ENCODE measurements at regions not wholly inside any gene's neighbourhood (a gene's known extent, or its start where the extent isn't known, plus 50 kb on each side); places are given as distances from the start of the nearest gene placed in this dataset.

DNA sequence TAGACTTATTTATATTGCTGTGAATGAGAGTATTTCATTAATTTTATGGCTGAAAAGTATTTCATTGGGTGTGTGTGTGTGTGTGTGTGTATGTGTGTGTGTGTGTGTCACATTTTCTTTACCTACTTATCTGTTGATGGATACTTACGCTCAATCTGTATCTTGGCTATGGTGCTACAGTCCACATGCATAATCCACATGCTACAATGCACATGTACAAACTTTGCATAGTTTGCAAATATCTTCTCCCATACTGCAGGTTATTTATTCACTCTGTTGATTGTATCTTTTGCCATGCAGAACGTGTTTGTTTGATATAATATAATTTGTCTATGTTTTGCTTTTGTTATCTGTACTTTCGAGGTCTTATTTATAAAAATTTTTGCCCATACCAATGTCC, 167.8 kb downstream of the RAB28 start:
- DNase-seq = no peak

DNA sequence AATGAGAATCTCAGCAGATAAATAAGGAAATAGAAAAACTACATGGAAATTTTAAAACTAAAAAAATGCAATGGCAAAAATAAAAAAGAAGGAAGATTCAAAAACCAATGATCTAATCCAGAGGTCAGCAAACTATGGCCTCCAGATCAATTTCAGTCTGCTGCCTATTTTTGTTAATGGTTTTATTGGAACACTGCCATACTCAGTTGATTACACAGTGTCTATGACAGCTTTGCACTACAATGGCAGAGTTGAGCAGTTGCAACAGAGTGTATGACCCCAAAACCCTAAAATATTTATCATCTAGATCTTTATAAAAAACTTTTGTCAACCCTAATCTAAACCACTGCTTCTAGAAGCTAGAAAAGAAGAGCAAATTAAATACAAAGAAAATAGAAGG, 170.3 kb downstream of the RAB28 start:
- no peak for DNase-seq

DNA sequence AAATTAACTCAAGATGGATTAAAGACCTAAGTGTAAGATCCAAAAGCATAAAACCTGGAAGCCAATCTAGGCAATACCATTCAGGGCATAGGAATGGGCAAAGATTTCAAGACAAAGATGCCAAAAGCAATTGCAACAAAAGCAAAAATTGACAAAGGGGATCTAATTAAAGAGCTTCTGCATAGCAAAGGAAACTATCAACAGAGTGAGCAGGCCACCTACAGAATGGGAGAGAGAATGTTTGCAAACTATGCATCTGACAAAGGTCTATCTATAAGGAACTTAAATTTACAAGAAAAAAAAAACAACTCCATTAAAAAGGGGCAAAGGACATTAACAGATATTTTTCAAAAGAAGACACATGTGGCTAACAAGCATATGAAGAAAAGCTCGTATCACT, 171.9 kb downstream of the RAB28 start:
- DNase-seq = no peak

DNA sequence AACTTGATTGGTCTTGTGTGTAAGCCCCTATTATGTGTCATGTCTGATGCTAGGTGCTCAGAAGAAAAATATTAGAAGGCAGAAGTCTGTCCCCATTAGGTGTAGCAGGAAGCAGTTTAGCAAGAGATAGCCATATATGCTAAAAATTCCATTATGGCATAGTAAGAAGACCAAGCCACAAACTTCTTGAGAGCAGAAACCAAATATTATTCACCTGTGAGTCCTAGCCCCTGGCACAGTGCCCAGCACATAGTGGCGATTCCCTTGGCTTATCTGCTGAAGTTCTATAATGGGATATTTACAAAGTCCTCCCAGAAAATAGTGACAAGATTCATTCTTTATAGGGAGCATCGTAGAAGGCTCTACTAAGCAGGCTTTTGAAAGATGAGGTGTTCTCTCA, 174.4 kb downstream of the RAB28 start:
- DNase-seq = no peak

DNA sequence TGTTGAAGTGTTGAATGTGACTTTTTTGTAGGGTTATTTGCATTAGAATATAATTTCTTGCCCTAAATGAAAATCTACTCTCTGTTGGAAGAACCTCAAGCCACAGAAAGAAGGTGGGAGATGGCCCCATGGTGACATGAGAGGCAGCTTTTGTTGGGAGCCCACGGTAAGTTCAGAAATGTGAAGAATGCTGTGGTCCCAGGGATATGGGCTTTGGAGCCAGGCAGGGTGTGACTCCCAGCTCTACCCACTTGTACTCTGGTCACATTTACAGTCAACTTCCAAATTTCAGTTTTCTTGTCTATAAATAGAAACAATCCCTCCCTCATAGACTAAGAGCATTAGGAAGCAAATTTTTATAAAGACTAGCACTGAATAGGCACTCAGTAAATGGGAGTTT, 177.8 kb downstream of the RAB28 start:
- DNase-seq = no peak

DNA sequence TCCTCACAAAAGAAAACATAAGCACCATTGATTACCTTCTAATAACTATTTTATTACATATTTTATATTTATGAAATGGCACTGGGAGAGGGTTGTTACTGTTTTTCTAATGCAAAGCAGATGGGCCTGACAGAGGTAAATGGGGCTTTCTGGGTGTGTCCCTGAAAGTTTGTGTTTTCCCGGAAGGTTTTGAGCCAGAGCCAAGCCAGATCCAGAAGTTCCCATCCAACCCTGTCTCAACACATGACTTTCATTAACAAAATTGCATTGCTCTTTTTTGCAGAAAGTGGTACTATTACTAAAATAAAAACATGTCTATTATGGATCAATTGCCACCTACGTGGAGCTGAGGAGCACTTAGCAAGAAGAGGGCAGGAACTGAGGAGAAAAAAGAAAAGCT, 181.3 kb downstream of the RAB28 start:
- DNase-seq = no peak

DNA sequence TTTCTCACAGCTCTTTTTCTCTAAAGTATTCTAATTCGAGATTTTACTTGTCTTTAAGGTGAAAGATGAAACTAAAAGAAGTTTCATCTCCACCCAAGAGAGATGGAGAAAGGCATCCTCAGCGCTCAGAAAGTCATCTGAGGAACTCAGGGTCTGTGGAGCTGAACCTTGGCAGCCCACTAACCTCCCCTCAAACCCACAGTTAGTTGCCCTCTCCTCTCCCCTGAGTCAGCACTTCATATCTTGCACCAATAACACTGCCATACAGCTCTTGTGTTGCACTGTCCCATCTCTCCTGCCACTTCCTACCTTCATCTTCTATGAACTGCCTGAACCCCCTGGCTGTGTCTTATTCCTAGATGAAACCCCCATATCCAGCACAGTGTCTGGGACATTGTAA, 184.8 kb downstream of the RAB28 start:
- no peak for DNase-seq

DNA sequence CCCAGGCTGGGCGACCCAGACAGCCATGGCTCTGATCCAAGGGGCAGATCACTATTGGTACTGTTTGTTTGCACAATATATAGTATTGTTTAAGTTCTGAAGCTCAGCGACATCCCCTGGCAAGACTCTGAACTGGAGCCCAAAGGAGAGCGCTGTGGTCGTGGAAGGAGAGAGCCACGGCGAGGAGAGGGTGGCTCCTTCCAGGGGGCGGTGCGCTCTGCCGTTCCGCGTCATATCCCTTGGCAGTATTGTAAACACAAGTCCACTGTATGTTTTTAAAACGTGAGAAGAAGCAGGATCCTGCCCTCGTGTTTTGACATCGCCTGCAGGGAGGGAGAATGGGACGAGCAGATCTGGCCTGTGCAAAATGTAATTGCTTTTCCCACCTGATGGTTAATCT, 185.5 kb downstream of the RAB28 start:
- no peak for DNase-seq

DNA sequence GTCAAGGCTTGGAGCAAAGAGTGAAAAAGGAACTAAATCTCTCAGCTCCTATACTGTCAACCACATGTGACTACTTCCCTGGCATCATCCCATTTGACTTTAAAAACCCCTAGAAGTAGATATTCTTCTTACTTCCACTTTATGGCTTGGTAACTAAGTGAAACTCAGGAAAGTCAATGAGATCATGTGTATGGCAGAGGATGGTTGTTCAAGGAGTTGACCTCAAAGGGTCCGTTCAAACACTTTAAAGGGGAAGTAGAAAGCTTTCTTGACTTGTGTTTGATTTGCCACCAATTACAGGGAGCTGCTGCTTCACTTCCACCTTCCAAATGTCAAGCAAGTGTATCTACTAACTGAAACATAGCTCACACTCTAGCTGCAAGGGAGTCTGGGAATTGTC, 187.2 kb downstream of the RAB28 start:
- DNase-seq = no peak

DNA sequence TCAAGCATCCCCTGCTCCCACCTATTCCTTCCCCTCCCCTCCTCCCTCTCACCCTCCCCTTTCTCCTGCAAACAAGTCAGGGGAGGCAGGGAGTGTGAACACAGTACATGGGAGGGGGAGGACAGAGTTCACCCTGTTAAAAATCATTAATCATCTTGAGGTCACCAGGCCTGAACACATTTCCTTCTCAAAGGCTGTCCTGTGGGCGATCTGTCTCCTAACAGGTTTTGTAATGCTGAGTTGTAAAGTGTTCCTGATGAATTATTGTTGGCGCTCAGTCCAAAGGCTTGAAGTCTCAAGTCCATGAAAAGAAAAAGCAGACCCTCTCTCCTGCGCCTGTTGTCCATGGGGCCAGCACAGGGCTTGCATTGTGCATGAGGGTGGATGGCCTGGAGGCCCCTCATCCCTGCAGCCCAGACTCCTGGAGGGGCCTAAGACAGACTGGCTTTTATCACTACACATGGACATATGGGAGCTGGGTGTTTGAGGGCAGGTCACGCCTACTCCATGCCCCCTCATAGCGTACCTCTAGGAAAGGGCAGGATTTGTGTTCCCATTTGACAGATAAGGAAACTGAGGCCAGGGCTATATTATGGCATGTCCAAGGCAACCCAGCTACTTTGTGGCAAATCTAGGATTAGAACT, 189.1 kb downstream of the RAB28 start:
- no peak for DNase-seq

DNA sequence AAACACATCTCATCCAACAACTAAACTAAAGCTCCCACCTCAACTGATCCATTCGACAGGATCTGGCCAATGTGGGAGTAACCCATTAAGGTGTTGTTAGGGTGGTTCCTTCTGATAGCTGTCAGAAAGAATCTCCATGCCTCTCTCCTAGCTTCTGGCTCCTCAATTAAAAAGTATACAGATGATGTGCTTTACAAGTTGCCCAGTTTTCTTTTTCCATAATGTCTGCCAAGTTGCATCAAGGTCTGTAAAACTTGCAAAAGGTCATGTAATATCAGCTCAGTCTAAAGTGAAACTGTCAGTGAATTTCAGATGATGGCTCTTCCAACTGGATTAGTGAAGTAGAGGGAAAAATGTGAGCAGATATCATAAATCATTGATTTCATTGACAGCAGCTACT, 191.8 kb downstream of the RAB28 start:
- no peak for DNase-seq

DNA sequence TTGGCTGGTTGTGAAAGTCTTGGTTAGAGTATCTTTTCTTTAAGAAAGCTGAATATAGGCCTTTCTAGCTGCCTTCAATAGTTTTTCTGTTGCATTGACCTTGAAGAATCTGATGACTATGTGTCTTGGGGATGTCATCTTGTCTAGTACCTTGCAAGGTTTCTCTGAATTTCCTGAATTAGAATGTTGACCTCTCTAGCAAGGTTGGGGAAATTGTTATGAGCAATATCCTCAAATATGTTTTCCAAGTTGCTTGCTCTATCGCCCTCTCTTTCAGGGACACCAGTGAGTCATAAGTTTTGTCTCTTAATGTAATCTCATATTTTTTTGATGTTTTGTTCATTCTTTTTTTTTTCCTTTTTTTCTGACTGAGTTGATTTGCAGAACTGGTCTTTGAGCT, 194.7 kb downstream of the RAB28 start:
- DNase-seq = no peak

DNA sequence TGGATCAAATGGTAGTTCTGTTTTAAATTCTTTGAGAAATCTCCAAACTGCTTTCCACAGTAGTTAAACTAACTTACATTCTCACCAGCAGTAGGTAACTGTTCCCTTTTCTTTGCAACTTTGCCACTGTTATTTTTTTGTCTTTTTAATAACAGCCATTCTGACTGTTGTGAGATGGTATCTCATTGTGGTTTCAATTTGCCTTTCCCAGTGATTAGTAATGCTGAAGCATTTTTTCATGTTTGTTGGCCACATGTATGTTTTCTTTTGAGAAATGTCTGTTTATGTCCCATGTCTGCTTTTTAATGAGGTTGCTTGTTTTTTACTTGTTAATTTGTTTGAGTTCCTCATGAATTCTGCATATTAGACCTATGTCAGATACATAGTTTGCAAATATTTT, 198.8 kb downstream of the RAB28 start:
- DNase-seq = no peak

DNA sequence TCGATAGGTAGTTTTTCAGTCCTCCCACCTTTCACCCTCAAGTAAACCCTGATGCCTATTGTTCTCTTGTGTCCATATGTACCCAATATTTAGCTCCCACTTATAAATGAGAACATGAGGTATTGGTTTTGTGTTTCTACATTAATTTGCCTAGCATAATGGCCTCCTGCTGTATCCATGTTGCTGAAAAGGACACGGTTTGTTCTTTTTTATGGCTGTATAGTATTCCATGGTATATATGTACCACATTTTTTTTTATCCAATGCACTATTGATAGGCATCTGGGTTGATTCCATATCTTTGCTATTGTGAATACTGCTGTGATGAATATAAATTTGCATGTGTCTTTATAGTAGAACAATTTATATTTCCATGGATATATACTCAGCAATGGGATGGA, 199.2 kb downstream of the RAB28 start:
- DNase-seq = no peak

DNA sequence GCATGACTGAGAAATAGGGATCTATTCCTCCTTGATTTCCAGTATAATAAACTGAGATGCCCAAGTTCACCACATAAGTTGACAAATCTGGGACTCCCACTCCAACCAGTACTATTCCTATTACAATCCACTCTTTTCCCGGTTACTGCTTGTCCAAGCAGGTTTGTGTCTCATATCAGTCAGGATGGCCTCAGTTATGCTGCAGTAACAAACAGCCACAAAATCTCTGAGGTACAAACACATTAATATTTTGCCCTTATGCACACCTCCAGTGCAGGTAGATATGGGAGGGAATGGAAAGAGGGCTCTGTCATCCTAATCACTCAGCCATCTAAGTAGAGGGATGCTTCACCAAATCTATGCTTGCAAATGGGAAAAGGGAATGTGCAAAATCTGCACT, 207.8 kb downstream of the RAB28 start:
- DNase-seq = no peak

DNA sequence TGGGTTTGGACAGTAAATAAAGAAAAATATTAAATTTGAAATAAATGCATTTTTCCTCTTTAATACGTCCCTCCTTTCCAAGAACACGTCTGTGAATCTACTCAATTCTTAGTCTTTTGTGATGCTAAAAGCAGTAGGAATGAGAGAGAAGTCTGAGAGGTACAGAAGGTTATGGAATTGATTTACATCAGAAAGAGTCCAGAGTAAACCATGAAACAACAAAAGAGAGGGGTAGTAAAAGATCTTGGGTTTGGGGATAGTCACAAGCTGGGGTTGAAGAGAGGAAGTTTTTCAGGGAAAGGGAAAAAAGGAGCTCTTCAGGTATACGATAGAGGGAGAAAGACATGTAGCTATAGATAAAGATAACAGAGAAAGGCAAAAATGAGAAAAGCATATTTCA, 215.4 kb downstream of the RAB28 start:
- DNase-seq = no peak

DNA sequence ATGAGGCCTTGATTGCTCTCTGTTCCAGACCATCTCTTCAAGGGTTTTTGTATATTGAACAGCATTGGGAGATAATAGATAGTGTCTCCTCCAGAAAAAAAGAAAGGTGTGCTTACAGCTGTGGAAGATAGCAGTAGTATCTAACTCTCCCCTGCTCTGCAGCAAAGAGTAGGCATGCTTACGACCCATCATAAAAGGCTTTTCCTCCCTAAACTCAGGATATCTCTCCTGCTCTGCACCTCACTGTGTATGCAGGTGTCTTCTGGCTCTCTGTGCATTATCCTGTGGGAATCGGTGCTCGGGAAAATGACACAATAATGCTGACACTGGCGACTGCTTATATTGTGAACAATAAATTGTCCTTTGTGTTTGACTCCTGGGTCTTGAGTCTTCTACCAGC, 216.0 kb downstream of the RAB28 start:
- no peak for DNase-seq

DNA sequence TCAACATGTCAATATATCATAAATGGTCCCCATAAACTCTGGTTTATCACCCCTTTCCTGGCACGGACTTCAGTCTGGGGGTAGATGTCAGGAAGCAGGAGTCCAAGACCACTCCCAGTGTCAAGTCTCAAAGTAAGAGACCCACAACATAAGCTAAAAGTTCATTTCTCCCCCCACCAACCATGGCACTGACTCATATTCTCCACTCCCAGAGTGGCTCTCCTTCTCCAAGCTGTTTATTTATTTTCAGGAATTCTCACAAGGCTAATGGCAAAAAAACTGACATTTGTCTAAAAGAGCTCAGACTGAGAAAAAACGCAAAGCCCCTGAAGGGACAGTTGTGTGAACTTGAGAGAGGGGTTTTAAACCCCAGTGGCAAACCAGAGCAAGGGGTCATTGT, 217.0 kb downstream of the RAB28 start:
- no peak for DNase-seq

DNA sequence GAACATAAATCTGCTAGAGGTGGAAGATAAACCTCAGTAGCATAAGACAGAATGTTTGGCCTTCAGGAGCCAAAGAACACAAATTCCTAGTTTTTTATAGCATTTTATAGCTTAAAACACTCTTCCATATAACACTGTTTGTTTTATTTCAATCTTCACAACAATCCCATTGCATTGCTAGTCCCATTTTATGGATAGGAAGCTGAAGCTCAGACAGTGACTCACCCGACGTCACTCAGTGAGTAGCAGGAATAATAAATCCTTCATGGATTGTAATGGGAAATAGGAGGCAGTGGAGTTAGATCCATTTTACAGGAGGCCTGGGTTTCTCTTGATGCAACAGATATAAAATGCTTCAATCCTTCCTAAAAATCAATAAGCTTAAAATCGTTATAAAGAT, 217.5 kb downstream of the RAB28 start:
- no peak for DNase-seq

DNA sequence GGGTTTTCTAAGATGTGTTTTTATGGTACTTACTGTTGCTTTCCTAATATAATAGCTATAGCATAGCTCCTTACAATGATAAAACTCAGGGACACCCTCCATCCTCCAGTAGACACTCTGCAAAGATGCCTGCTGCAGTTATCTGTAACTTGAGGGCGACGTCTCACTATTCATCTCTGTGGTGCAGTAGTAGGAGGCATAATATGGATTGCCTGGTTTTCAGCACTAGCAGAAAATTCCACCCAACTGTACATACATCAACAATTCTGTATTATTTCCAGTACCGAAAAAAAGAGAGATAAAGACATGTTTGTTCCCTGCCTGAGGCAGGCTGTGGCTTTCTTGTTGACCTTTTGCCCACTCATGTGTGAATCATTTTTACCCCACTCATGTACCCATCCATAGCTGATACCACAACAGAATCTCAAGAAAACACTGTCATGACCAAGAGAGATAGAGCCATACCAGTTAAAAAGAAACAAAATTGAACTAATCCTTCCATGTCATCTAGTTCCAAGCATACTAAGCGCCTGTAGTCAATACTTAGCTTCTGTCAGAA, 220.1 kb downstream of the RAB28 start:
- no peak for DNase-seq

DNA sequence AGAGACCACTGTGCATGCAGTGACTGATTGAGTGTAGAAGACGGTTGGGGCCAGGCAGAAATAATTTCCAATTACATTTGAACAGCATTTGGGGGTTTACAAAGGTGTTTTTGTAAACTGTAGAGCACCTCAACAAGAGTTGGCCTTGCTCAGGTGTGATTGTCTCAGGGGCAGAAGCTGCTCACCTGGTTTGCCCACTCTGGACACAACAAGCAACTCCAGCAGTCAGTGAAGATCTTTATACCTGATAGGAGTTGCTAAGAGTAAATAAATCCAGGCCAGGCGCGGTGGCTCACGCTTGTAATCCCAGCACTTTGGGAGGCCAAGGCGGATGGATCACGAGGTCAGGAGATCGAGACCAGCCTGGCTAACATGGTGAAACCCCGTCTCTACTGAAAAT, 221.3 kb downstream of the RAB28 start:
- no peak for DNase-seq

DNA sequence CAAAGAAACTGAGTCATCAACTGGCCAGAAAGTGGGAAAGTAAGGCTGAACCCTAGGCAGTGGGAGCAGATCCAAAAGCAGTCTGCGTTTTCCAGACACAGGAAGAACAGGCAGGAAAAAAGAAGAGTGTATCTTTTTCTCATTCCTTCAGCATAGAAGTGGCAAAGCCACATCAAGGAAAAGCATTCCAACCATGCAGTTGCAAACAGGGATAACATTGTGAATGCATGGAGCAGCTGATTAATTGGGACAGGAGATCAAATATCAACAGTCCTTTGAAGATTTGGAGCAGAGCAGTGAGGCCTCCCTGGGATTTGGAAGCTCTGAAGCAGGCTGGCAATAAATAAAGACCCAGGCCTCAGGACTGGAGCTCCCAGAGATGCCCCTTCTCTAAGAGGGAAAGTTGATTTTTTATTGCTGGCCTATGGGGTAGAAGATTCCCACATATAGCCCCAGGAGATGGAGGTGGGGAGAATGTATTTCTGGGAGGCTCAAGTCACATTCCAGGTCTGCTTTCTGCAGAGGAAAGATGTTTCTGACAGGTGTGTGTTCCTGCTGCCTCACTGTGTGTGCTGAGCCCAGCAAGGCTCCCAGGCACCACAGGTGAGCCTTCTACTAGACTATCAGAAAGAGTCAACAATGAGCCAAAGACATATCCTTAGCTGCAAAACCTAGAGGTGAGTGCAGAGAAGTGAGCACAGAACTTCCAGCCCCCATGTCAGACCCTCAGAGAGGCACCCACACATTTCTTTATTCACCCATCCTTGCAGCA, 222.5 kb downstream of the RAB28 start:
- no peak for DNase-seq

DNA sequence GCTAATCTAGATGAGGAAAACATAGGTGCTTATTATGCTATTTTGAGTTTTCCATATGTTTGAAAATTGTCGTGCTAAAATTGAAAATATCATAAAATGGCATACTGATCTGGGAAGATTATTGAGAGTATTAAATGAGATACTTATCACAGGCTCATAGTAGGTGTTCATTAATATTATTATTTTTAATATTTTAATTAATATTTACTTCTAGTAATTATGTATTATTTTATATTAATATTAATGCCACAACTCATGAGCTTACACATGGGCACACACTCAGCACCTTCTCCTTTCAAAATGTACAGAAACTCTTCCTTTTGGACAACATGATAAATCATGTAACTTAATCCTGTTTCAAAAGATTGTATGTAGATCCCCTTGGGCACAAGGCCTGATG, 223.6 kb downstream of the RAB28 start:
- DNase-seq = no peak

DNA sequence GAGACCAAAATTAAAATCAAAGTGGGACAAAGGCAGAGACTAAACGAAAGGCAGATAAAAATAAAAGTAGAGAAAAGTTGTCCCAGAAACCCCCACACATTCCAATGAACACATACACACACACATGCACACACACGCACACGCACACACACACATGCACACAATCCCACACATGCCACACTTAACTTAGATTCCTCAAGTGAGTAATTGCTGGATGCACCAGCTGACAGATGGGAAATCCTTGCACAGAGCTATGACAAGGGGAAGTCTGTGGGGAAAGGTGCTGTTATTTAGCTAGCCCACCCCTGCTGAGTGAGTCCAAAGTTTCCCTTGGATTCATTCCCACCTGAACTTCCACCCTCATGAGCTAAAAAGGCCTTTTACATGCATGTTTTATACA, 233.9 kb downstream of the RAB28 start:
- no peak for DNase-seq

Data from GF-D8 (cell line).